ENCODE measurements at regions not wholly inside any gene's neighbourhood (a gene's known extent, or its start where the extent isn't known, plus 50 kb on each side); places are given as distances from the start of the nearest gene placed in this dataset.
"Not testable (repeated sequence)": the region's sequence is repeated elsewhere in the genome, so short reads cannot be mapped to it uniquely, and the experiment has no call there.

DNA sequence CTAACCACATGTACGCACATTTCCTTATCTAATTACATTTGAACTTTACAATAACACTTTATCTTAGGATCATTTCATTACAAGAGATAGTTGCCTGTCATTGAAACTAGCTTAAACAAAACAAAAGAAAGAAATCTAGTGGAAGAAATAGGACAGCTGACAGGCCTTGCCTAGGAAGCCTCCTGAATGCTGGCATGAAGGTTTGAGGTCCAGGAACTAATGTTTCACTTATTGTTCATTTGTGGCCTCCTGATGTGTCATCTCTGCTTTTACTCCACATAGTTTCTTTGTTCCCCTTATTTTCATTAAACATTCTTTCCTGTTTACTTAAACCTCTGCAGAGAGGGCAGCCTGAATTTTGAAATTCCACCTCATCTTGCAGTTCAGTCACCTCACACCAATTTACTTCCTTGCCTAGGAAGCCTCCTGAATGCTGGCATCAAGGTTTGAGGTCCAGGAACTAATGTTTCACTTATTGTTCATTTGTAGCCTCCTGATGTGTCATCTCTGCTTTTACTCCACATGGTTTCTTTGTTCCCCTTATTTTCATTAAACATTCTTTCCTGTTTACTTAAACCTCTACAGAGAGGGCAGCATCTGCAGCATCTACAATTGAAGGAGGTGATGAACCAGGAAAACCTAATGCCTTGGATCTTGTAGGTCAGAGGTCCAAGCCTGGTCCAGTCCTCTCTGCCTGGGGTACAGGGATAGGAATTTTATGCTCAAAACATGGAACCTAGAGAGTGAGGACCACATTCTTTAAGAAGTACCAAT lies 319.2 kb downstream of the SPATA31A1 start:
- DNase-seq: not testable (repeated sequence)

DNA sequence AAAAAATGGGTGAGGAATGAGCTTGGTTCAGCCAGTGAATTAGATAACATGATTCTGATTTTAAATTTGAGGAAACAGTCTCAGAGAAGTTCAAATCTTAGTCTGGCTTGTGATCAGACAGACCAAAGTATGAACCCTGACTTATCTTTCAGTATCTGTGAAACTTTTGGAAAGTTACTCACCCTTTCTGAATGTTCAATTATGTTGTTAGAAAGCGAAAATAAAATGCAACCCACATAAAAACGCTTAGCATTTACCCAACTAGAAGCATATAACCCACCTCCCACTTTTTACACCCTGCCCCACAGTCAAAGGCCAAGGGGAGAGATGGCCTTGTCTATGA lies 319.7 kb downstream of the SPATA31A1 start:
- DNase-seq: not testable (repeated sequence)

- not testable (repeated sequence) for DNase-seq
Observed at GRCh38 chr9:39678534-39679263, 323.2 kb downstream of the SPATA31A1 start.

DNA sequence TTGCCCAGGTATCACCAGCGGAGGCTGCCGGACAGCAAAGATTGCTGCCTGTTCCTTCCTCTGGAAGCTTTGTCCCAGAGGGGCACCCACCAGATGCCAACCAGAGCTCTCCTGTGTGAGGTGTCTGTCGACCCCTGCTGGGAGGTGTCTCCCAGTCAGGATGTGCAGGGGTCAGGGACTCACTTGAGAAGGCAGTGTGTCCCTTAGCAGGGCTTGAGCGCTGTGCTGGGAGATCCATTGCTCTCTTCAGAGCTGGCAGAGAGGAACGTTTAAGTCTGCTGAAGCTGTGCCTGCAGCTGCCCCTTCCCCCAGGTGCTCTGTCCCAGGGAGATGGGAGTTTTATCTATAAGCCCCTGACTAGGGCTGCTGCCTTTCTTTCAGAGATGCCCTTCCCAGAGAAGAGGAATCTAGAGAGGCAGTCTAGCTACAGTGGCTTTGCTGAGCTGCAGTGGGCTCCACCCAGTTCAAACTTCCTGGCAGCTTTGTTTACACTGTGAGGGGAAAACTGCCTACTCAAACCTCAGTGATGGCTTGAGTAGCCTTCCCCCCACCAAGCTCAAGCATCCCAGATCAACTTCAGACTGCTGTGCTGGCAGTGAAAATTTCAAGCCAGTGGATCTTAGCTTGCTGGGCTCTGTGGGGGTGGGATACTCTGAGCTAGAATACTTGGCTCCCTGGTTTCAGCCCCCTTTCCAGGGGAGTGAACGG lies 325.4 kb downstream of the SPATA31A1 start:
- not testable (repeated sequence) for DNase-seq

DNA sequence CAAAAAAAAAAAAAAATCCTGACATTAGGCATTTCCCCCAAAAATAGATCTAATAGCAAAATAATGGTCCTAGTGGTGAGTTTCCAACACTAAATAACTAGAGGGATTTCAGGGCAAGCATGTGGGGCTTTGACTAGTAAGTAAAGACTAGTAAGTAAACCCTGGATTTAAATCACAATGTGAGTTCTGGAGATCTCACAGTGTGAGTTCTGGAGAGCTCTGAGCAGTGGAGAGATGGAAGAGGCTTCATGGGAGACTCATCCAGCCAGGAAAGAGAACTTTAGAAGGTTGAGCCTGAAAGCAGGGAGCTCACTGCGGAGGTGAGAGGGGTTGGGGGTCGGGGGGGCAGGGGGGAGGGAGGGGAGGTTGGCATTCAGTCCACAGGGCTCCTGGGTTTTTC lies 373.4 kb downstream of the SPATA31A1 start:
- DNase-seq: not testable (repeated sequence)

- DNase-seq: not testable (repeated sequence)
Observed at GRCh38 chr9:39744898-39745297, 389.4 kb downstream of the SPATA31A1 start.

- DNase-seq: not testable (repeated sequence)
Observed at GRCh38 chr9:39775570-39775969, 420.1 kb downstream of the SPATA31A1 start.

DNA sequence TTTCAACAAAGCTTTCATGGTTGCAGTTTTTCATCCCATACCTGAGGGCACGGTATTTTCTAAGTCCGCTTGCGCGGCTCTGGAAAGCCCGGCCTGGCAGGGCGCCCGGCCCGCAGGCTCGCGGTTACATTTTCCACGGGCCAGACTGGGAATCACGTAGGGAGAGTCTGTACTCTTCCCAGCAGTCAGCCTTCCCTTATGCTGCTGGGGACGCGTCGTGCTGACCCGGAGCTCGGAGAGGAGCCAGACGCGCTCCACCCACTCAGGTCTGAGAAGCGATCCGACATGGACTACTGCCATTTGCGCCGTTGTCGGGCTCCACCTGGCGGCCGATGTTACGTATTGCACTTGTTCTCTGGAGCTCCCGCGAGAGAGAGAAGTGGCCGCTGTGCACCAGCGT lies 435.9 kb downstream of the SPATA31A1 start:
- not testable (repeated sequence) for DNase-seq

DNA sequence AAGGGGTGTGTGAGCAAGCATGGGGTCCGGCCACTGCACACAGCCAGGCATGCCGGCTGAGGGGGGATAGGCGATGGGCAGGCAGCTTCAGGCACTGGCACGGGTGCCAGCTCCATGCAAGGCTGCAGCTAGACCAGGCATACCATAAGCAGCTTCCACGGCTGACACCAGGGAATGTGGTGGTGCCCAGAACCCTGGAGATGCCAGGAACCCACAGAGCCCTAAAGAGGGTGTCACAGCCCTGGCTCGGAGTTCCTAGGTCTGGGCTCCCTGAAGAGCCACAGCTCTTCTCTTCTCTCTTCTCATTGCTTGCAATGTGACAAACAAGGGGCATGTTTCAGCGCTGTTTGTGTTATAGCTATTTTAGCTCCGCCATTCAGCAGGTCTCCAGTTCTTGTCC lies 442.5 kb downstream of the SPATA31A1 start:
- DNase-seq: not testable (repeated sequence)

- not testable (repeated sequence) for DNase-seq
Observed at GRCh38 chr9:39799252-39799651, 443.8 kb downstream of the SPATA31A1 start.

DNA sequence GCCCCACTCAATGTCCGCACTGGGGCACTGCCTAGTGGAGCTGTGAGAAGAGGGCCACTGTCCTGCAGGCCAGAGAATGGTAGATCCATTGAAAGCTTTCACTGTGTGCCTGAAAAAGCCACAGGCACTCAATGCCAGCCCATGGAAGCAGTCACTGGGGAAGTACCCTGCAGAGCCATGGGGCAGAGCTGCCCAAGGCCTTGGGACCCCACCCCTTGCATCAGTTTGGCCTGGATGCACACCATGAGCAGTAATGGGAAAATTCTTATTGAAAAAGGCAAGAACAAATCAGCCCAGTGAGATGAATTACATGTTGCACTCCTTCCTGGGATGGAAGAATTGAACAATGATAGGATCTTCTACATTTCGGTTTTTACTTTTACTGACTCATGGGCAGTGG lies 447.1 kb downstream of the SPATA31A1 start:
- not testable (repeated sequence) for DNase-seq

DNA sequence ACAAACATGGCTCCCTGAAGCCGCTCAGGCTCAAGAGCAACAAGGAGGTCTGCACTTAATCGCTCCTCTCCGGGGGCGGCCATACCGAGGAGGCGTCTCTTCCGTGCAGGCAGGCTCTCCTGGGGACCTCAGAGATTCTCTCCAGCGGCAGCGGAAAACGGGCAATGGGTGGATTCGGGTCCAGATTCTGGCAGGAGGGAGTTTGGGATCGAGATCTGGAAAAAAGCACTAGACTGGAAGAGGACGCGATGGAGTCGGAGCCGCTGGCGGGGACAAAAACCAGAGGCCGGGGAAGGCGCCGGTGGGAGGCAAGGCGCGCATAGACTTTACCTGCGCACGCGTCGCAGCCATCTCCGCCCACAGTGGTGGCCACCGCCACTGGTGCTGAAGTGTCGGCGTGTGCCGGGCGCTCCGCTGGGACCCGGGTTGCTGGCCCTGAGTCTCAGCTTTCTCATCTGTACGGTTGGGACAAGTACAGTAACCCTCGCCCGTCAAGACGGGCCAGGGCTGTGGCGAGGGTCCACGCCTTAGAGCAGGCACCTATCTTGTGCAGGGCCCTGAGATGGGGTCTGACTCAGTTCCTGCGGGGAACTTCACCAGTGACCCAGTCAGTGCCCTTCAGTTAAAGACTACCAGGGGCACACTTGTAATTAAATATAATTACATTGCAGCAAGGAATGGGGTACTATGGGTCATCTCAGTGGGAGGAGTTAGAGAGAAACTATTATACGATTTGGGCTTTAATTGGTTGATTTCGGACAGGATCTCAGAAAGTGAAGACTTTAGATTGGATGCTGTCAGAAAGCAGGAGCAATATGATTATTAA lies 454.1 kb downstream of the SPATA31A1 start:
- peak; percentile 83 for DNase-seq

DNA sequence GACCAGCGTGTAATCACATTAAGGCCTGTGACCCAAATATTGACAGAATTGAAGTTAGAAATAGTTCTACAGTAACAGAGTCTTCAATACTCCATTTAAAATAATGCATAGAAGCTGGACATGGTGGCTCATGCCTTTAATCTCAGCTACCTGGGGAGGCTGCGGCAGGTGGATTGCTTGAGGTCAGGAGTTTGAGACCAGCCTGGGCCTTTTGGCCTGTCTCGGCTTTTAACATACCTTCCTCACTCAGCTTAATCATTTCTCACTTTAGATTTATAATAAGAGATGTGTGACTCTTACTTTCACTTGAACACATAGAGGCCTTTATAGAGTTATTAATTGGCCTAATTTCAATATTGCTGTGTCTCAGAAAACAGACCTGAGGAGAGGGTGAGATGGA lies 454.9 kb downstream of the SPATA31A1 start:
- DNase-seq: not testable (repeated sequence)

GRCh38 chr9:39811615-39812014 lies 456.1 kb downstream of the SPATA31A1 start:
- not testable (repeated sequence) for DNase-seq

- DNase-seq: not testable (repeated sequence)
Observed at GRCh38 chr9:39828457-39828856, 473.0 kb downstream of the SPATA31A1 start.
